ENCODE measurements at regions not wholly inside any gene's neighbourhood (a gene's known extent, or its start where the extent isn't known, plus 50 kb on each side); places are given as distances from the start of the nearest gene placed in this dataset.

DNA sequence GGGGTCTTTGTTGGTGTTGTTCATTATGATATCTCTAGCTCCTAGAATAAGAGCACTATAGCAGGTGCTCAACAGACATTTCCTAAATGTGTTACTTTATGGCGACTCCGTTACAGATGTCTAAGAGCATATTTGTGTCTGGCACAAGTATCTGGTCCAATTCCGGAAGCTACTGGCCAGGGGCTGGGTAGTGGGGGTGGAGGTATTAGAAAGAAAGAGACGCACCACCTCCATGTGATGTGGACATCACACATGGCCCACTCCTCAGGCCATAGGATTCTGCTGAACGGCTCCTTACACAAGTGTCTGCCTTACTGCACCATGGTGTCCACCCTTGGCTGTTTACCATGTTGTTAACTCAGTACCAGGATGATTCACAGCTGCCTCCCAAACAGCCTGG, 296.8 kb upstream of the MKI67 start:
- TF ChIP-seq, protein P1, sequence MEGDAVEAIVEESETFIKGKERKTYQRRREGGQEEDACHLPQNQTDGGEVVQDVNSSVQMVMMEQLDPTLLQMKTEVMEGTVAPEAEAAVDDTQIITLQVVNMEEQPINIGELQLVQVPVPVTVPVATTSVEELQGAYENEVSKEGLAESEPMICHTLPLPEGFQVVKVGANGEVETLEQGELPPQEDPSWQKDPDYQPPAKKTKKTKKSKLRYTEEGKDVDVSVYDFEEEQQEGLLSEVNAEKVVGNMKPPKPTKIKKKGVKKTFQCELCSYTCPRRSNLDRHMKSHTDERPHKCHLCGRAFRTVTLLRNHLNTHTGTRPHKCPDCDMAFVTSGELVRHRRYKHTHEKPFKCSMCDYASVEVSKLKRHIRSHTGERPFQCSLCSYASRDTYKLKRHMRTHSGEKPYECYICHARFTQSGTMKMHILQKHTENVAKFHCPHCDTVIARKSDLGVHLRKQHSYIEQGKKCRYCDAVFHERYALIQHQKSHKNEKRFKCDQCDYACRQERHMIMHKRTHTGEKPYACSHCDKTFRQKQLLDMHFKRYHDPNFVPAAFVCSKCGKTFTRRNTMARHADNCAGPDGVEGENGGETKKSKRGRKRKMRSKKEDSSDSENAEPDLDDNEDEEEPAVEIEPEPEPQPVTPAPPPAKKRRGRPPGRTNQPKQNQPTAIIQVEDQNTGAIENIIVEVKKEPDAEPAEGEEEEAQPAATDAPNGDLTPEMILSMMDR (conservative IDR thresholded peaks at IDR 0.05 in 1 of 2, IDR thresholded peaks at IDR 0.05 in 1 of 2; ENCODE audit: extremely low read depth in 1 of 2, insufficient read depth in 1 of 2, low read depth in 1 of 2, low read length in 2 of 2), result no peak
- no peak for TF ChIP-seq EZH2 (IDR thresholded peaks at IDR 0.05; ENCODE audit: borderline replicate concordance, low read length)

Data from mammary epithelial cell (primary cell).